Epithelial cell of esophagus (primary cell): ENCODE measurements at regions not wholly inside any gene's neighbourhood (a gene's known extent, or its start where the extent isn't known, plus 50 kb on each side); places are given as distances from the start of the nearest gene placed in this dataset.

Experiments
- DNase-seq: peaks from one replicate; pipeline ENCODE4 v3.0.0; 2010; ENCODE audit warnings: low read depth
- H3K4me3 ChIP-seq: 2 replicates; pipeline ENCODE4 v1.5.1; 2011; ENCODE audit warnings: mild to moderate bottlenecking, low read length, control low read depth
- CTCF ChIP-seq: IDR thresholded peaks from 2 replicates; pipeline ENCODE4 v1.5.1; 2011; ENCODE audit warnings: low read depth, mild to moderate bottlenecking, low read length, control low read depth, inconsistent platforms; ENCODE audit not compliant: insufficient read depth; ENCODE audit errors: missing control alignments

DNA sequence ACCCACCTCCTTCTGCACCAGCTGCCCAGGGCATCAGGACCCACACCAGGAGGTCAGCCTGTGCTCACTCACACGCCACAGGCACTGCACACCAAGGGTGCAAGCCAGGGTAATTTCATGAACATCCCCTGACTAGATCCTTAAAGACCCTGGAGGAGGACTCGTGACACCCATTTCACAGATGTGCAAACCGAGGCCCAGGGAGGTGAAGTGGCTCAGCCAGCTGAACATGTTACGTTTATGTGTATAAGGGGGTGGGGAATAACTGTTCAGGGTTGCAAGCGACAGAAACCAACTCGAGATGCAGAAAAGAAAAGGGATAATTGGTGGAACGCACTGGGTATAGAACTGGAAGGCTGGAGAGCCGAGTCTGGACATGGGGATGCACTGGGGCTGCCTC, 138.1 kb upstream of the FOXF1 start:
- no peak for DNase-seq
- no peak for TF ChIP-seq CTCF
- no peak overlapping the region for H3K4me3 ChIP-seq

- no peak overlapping the region for H3K4me3 ChIP-seq
- DNase-seq, result no peak
- no peak for TF ChIP-seq CTCF
These were observed 136.9 kb upstream of the FOXF1 start for GRCh38 chr16:86373276-86373901.

DNA sequence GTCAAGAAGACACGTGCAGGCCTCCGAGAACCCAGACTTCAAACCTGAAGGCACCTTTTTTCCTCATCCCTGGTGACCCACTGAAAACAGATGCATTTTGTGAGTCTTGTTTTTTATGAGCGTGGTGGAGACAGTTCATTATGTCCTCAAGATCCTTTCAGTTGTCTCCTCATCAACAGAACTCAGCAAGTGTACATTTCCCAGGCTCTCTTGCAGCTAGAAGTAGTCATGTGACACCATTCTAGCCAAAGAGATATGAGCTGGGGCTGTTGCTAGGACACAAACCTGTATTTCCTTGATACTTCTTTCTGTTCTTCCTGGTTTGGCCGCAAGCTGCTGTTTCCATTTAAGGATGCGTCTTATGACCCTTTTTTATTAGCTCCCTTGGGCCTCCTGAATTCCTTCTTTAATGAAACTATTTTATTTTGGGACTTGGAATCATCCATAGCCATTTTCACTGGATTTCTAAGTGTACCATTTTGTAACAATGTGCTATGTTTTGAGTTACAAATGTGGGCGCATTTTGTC, 135.7 kb upstream of the FOXF1 start:
- no peak for DNase-seq
- H3K4me3 ChIP-seq, result no peak overlapping the region
- TF ChIP-seq CTCF, result no peak

- no peak for DNase-seq
- TF ChIP-seq CTCF, result no peak
These were observed 135.0 kb upstream of the FOXF1 start for GRCh38 chr16:86375364-86375763.

DNA sequence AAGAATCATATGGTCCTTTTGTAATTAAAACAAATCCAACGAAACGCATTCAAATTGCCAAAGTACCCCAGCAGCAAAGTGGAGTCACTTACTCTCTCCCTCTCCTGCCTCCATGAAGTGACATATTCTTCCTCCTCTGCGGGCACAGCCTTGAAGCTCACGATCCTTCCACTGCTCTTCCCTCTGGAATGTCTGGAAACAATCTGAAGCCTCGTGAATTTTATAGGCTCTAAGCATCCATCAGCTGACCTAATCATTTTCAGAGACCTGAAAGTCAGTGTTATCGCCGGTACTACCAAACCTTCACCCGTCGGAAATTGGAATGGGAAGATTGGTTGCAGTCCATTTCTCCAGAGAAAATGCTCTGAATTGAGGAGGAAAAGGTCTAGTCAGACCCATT, 134.5 kb upstream of the FOXF1 start:
- no peak for DNase-seq
- no peak for TF ChIP-seq CTCF
- no peak overlapping the region for H3K4me3 ChIP-seq

More at GRCh38 chr16:86375364-86375763, 135.0 kb upstream of the FOXF1 start:
- no peak overlapping the region for H3K4me3 ChIP-seq

- no peak for DNase-seq
- no peak for TF ChIP-seq CTCF
- H3K4me3 ChIP-seq, result no peak overlapping the region
These were observed 133.5 kb upstream of the FOXF1 start for GRCh38 chr16:86376837-86377236.
